DND-41 (cell line): ENCODE measurements at regions not wholly inside any gene's neighbourhood (a gene's known extent, or its start where the extent isn't known, plus 50 kb on each side); places are given as distances from the start of the nearest gene placed in this dataset.

ENCODE experiments used
- CTCF ChIP-seq: IDR thresholded peaks from 2 replicates; pipeline ENCODE4 v1.5.1; 2012; ENCODE audit warnings: borderline replicate concordance, low read length, moderate library complexity, mild to moderate bottlenecking; ENCODE audit not compliant: poor library complexity, severe bottlenecking; ENCODE audit errors: extremely low read depth
- EZH2 ChIP-seq: IDR thresholded peaks from 3 replicates; pipeline ENCODE4 v1.6.1; 2012; ENCODE audit warnings: borderline replicate concordance, low read depth, mild to moderate bottlenecking, moderate library complexity, low read length, inconsistent platforms; ENCODE audit not compliant: severe bottlenecking

GRCh38 chr13:76455960-76456359 lies 430.2 kb downstream of the KCTD12 start:
- TF ChIP-seq CTCF (no peak), EZH2 (no peak)
